ENCODE measurements at regions not wholly inside any gene's neighbourhood (a gene's known extent, or its start where the extent isn't known, plus 50 kb on each side); places are given as distances from the start of the nearest gene placed in this dataset.

GRCh38 chr3:189500798-189501495, 130.2 kb upstream of the TP63 start:
- Mint-ChIP-seq H3K27ac (no peak overlapping the region), H3K27me3 (ENCODE audit: low read depth) (no peaks in the 10 kb centered on the region), H3K4me3 (no peak overlapping the region), H3K9me3 (peaks cover 6% of the 10 kb centered on the region), H3K36me3 (ENCODE audit: low read depth) (peaks cover 4% of the 10 kb centered on the region), H3K4me1 (ENCODE audit: low read depth) (peaks cover 6% of the 10 kb centered on the region)

- Mint-ChIP-seq H3K27me3 (ENCODE audit: low read depth) (no peaks in the 10 kb centered on the region), H3K4me3 (no peak overlapping the region)
These were observed 128.9 kb upstream of the TP63 start for GRCh38 chr3:189502256-189502655.

DNA sequence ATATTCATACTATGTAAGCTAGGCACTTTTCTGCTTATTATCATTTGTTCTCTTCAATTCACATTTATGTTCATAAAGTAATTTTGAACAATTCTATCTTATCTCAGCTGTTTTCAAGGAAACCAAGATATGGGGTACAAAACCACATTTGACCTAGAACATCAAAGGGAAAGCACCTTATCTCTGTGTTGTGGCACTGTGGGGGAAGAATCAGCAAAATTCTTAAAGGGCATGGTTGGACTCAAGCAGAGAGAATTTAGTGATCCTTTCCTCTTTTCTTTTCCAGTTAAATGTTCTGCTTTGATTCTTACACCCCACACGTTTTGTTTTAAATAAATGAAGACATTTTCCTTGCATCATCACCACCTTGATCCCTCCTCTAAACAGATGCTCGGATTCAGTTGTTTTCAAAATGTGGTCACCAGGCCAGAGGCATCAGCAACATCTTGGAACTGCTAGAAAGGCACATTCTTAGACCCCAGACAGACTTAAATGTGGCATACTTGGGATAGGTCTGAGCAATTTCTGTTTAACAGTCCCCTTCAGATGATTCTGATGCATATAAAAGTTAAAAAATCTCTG, 128.4 kb upstream of the TP63 start:
- no peak overlapping the region for H3K4me3 Mint-ChIP-seq
- H3K36me3 Mint-ChIP-seq (ENCODE audit: low read depth), result peaks cover 4% of the 10 kb centered on the region
- no peaks in the 10 kb centered on the region for H3K27me3 Mint-ChIP-seq (ENCODE audit: low read depth)
- peaks cover 6% of the 10 kb centered on the region for H3K9me3 Mint-ChIP-seq
- H3K27ac Mint-ChIP-seq, result no peak overlapping the region
- peaks cover 6% of the 10 kb centered on the region for H3K4me1 Mint-ChIP-seq (ENCODE audit: low read depth)

More at GRCh38 chr3:189502256-189502655, 128.9 kb upstream of the TP63 start:
- peaks cover 4% of the 10 kb centered on the region for H3K36me3 Mint-ChIP-seq (ENCODE audit: low read depth)
- no peak overlapping the region for H3K27ac Mint-ChIP-seq
- peaks cover 6% of the 10 kb centered on the region for H3K4me1 Mint-ChIP-seq (ENCODE audit: low read depth)
- peaks cover 6% of the 10 kb centered on the region for H3K9me3 Mint-ChIP-seq

DNA sequence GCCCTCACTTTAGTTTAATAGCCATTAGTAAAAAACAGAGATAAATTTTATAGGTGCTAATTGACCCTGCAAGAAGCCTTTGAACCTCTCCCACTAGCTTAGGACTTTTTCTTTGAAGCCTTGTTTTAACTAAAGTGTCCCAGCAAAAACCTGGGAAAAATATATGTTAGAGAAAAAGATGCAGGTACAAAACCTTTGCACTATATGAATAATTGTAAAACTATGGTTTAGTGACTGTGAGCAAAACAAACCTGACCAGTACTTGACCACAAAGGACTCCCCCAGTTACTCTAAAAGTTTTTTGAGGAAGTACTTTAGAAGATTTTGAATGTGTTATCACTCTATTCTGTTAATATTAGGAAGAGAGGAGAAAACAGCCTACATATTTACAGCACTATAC, 123.3 kb upstream of the TP63 start:
- no peaks in the 10 kb centered on the region for H3K27me3 Mint-ChIP-seq (ENCODE audit: low read depth)
- no peak overlapping the region for H3K4me3 Mint-ChIP-seq
- H3K9me3 Mint-ChIP-seq, result no peaks in the 10 kb centered on the region
- H3K36me3 Mint-ChIP-seq (ENCODE audit: low read depth), result no peaks in the 10 kb centered on the region
- peaks cover 1% of the 10 kb centered on the region for H3K4me1 Mint-ChIP-seq (ENCODE audit: low read depth)
- H3K27ac Mint-ChIP-seq, result no peak overlapping the region

- no peak overlapping the region for H3K4me3 Mint-ChIP-seq
- no peaks in the 10 kb centered on the region for H3K36me3 Mint-ChIP-seq (ENCODE audit: low read depth)
- H3K4me1 Mint-ChIP-seq (ENCODE audit: low read depth), result no peaks in the 10 kb centered on the region
- H3K9me3 Mint-ChIP-seq, result peaks cover 5% of the 10 kb centered on the region
- H3K27me3 Mint-ChIP-seq (ENCODE audit: low read depth), result no peaks in the 10 kb centered on the region
- H3K27ac Mint-ChIP-seq, result no peak overlapping the region
These were observed 122.2 kb upstream of the TP63 start for GRCh38 chr3:189508784-189509501.

DNA sequence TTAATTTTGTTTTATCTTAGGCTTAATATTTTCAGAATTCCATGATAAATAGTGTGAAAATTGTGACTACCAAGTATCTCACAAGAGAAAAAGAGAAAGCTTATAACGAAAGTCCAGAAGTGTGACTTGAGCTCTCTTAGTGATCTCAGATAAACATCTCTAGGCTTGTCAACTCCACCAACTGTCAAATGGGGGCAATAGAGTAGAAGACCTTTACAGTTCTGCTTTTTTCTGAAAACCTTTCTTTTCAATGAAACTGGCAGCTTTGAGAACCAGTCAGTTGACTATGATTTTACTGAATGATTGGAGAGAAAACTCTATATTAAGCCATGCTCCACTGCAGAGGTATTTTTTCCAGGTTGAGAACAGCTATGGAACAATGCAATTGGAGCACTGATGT, 119.2 kb upstream of the TP63 start:
- no peaks in the 10 kb centered on the region for H3K27me3 Mint-ChIP-seq (ENCODE audit: low read depth)
- H3K27ac Mint-ChIP-seq, result no peak overlapping the region
- H3K4me1 Mint-ChIP-seq (ENCODE audit: low read depth), result no peaks in the 10 kb centered on the region
- no peak overlapping the region for H3K4me3 Mint-ChIP-seq
- no peaks in the 10 kb centered on the region for H3K36me3 Mint-ChIP-seq (ENCODE audit: low read depth)
- H3K9me3 Mint-ChIP-seq, result peaks cover 13% of the 10 kb centered on the region

DNA sequence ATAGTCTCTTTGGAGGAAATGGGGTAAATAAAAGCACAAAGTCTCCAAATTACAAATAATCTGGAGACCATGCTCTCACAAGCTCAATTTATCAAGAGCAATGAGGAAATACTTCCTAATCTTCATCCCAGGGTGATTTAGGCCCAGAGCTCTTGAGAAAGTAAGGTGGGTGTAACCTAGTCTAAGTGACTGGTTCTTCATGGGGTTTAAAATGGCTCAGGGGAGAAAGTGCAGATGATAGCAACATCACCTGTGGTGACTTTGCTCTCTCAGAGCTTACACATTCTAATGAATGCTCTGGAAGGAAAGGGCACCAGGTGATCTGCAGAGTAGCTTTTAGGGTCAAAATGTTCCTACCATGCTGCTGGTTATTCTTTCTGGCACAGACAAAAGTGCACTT, 118.4 kb upstream of the TP63 start:
- Mint-ChIP-seq H3K4me1 (ENCODE audit: low read depth) (no peaks in the 10 kb centered on the region), H3K4me3 (no peak overlapping the region), H3K27me3 (ENCODE audit: low read depth) (no peaks in the 10 kb centered on the region), H3K36me3 (ENCODE audit: low read depth) (peaks cover 2% of the 10 kb centered on the region), H3K9me3 (peaks cover 18% of the 10 kb centered on the region), H3K27ac (no peak overlapping the region)

GRCh38 chr3:189513281-189514117, 117.7 kb upstream of the TP63 start:
- peaks cover 2% of the 10 kb centered on the region for H3K36me3 Mint-ChIP-seq (ENCODE audit: low read depth)
- no peaks in the 10 kb centered on the region for H3K27me3 Mint-ChIP-seq (ENCODE audit: low read depth)
- H3K4me1 Mint-ChIP-seq (ENCODE audit: low read depth), result no peaks in the 10 kb centered on the region
- H3K4me3 Mint-ChIP-seq, result no peak overlapping the region
- no peak overlapping the region for H3K27ac Mint-ChIP-seq
- H3K9me3 Mint-ChIP-seq, result peaks cover 24% of the 10 kb centered on the region

DNA sequence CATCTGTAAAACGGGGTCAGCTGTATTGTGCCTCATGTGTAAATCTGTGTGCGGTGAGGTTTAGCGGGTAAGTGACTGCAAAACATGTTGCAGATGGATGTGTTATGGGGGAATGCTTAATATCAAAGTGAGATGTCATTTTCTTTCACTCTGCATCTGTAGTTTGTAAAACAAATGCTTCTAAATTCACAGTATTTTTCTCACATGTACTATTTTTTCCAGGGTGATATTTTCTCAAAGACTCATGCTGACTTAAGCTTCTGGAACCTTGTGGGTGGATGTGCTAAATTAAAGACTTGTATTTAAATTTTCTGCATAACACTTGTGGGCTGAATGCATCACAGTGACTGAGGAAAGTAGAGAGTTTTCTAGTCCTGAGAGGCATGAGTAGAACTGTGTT, 115.2 kb upstream of the TP63 start:
- no peak overlapping the region for H3K27ac Mint-ChIP-seq
- no peak overlapping the region for H3K4me3 Mint-ChIP-seq
- H3K9me3 Mint-ChIP-seq, result peaks cover 37% of the 10 kb centered on the region
- H3K27me3 Mint-ChIP-seq (ENCODE audit: low read depth), result no peaks in the 10 kb centered on the region
- peaks cover 2% of the 10 kb centered on the region for H3K36me3 Mint-ChIP-seq (ENCODE audit: low read depth)
- H3K4me1 Mint-ChIP-seq (ENCODE audit: low read depth), result no peaks in the 10 kb centered on the region

GRCh38 chr3:189517981-189518380, 113.2 kb upstream of the TP63 start:
- H3K9me3 Mint-ChIP-seq, result peaks cover 42% of the 10 kb centered on the region
- no peak overlapping the region for H3K4me3 Mint-ChIP-seq
- H3K36me3 Mint-ChIP-seq (ENCODE audit: low read depth), result peaks cover 2% of the 10 kb centered on the region
- H3K27ac Mint-ChIP-seq, result no peak overlapping the region
- peaks cover 3% of the 10 kb centered on the region for H3K27me3 Mint-ChIP-seq (ENCODE audit: low read depth)
- no peaks in the 10 kb centered on the region for H3K4me1 Mint-ChIP-seq (ENCODE audit: low read depth)

- Mint-ChIP-seq H3K4me1 (ENCODE audit: low read depth) (no peaks in the 10 kb centered on the region), H3K9me3 (peaks cover 39% of the 10 kb centered on the region), H3K27me3 (ENCODE audit: low read depth) (peaks cover 3% of the 10 kb centered on the region), H3K27ac (no peak overlapping the region), H3K36me3 (ENCODE audit: low read depth) (peaks cover 2% of the 10 kb centered on the region), H3K4me3 (no peak overlapping the region)
These were observed 111.7 kb upstream of the TP63 start for GRCh38 chr3:189519458-189519857.

DNA sequence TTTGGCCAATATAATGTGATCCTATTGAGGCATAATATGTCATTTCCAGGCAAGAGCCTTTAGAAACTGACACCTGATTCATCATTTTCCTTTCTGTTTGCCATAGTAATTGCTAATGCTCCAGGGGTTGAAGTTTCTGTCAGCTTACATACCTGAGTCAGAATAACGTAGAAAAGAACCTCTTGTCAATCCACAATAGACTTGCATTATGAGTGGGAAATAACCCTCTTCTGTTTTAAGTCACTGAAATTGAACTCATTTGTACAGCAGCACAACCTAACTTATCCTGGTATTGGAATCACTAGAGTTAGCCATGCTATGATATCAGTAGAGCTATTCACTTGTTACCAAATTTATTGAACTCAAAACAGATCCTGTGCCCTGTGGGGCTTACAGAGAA, 101.7 kb upstream of the TP63 start:
- H3K36me3 Mint-ChIP-seq (ENCODE audit: low read depth), result peaks cover 5% of the 10 kb centered on the region
- no peak overlapping the region for H3K27ac Mint-ChIP-seq
- H3K9me3 Mint-ChIP-seq, result peaks cover 22% of the 10 kb centered on the region
- no peaks in the 10 kb centered on the region for H3K27me3 Mint-ChIP-seq (ENCODE audit: low read depth)
- peaks cover 12% of the 10 kb centered on the region for H3K4me1 Mint-ChIP-seq (ENCODE audit: low read depth)
- H3K4me3 Mint-ChIP-seq, result no peak overlapping the region

DNA sequence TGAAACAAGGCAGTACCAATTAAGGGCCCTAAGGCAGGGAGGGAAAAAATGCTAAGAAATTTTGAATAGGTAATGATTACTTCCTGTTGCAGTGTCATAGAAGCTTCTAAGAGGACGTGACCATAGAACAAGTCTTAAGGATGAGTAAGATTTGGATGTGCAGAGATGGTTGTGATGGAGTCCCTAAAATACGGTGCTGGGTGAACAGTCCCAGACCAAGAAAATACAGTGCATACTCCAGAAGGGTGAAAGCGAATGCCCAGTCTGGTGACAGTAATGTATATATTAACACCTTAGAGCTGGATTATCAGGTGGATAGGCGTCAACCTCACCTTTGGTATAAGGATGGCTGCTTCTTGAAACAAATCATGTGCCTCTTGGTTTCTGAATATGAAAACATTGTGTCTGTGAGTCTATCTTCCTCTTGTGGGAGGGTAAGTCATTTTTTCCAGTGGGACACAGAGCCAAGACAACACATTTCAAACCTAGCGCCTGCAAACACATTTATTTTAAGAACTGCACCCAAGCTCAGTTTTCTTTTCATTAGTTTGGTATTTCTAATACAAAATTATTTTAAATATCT, 101.2 kb upstream of the TP63 start:
- peak overlapping the region; percentile 4 for H3K27ac Mint-ChIP-seq
- H3K4me1 Mint-ChIP-seq (ENCODE audit: low read depth), result peaks cover 12% of the 10 kb centered on the region
- peaks cover 18% of the 10 kb centered on the region for H3K9me3 Mint-ChIP-seq
- peaks cover 5% of the 10 kb centered on the region for H3K36me3 Mint-ChIP-seq (ENCODE audit: low read depth)
- H3K4me3 Mint-ChIP-seq, result no peak overlapping the region
- H3K27me3 Mint-ChIP-seq (ENCODE audit: low read depth), result no peaks in the 10 kb centered on the region

DNA sequence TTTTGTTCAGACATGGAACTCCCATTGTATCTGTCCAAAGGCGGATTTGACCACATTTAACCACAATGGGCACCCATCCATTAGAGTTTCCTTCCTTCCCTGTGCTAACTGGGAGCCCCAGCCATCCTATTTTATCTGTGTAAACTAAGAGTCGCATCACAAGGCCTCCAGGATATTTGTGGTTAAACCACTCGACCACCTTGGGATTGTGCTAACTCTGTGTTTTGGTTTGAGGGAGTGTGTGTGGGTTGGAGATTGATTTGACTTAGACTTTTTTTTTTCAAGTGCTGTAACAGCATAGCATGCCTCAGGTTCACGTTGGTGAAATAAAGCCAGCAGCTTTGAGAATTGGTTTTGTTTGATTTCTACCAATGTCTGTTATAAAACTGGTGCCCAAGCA, 100.4 kb upstream of the TP63 start:
- H3K27ac Mint-ChIP-seq, result no peak overlapping the region
- no peaks in the 10 kb centered on the region for H3K27me3 Mint-ChIP-seq (ENCODE audit: low read depth)

More for the DNA sequence above, 100.4 kb upstream of the TP63 start:
- Mint-ChIP-seq H3K4me3 (no peak overlapping the region), H3K4me1 (ENCODE audit: low read depth) (peaks cover 12% of the 10 kb centered on the region), H3K9me3 (peaks cover 14% of the 10 kb centered on the region), H3K36me3 (ENCODE audit: low read depth) (peaks cover 3% of the 10 kb centered on the region)

Data from T-helper 1 cell treated with Interleukin-12 subunit alpha and Interleukin-12 subunit beta and Interleukin-4 antibody, amounts not matched to agents 30 μg/mL and 1 μg/mL, for 36 hours (primary cell).